Neural cell (in vitro differentiated cells): ENCODE measurements at regions not wholly inside any gene's neighbourhood (a gene's known extent, or its start where the extent isn't known, plus 50 kb on each side); places are given as distances from the start of the nearest gene placed in this dataset.

ENCODE experiments used
- H2AFZ ChIP-seq: fragments of 200-600, 300-800 bp; sonication (generic), shearing (Covaris generic); 2 replicates; pipeline ENCODE4 v1.6.0; 2014; ENCODE audit warnings: low read depth, mild to moderate bottlenecking, antibody characterized with exemption, low read length, moderate library complexity
- H3F3A ChIP-seq: fragments of 200-600 bp; shearing (Covaris generic); 2 replicates; pipeline ENCODE4 v1.6.1; 2016; ENCODE audit warnings: mild to moderate bottlenecking, moderate library complexity, mixed read lengths, antibody characterized with exemption, low read length; ENCODE audit not compliant: insufficient read depth, poor library complexity, severe bottlenecking
- H3K27ac ChIP-seq: fragments of 200-600, 300-800 bp; sonication (generic), shearing (Covaris generic); 2 replicates; pipeline ENCODE4 v1.5.1; 2014; ENCODE audit warnings: mild to moderate bottlenecking, low read length, moderate library complexity
- H3K27me3 ChIP-seq: fragments of 300-800, 200-600 bp; sonication (generic), shearing (Covaris generic); 2 replicates; pipeline ENCODE4 v1.6.0; 2014; ENCODE audit warnings: mild to moderate bottlenecking, low read depth, low read length, moderate library complexity; ENCODE audit not compliant: insufficient read depth
- H3K36me3 ChIP-seq: fragments of 300-800, 200-600 bp; sonication (generic), shearing (Covaris generic); 2 replicates; pipeline ENCODE4 v1.5.1; 2014; ENCODE audit warnings: mild to moderate bottlenecking, antibody characterized with exemption, low read length, moderate library complexity; ENCODE audit not compliant: insufficient read depth
- H3K4me2 ChIP-seq: fragments of 300-800, 200-600 bp; sonication (generic), shearing (Covaris generic); 2 replicates; pipeline ENCODE4 v1.6.0; 2014; ENCODE audit warnings: mild to moderate bottlenecking, low read length
- H3K4me3 ChIP-seq: fragments of 300-800, 200-600 bp; sonication (generic), shearing (Covaris generic); 2 replicates; pipeline ENCODE4 v1.5.1; 2014; ENCODE audit warnings: mild to moderate bottlenecking, low read length, moderate library complexity
- H3K79me2 ChIP-seq: fragments of 200-600 bp; shearing (Covaris generic); replicated peaks from 2 replicates; pipeline ENCODE4 v1.6.0; 2014; ENCODE audit warnings: mild to moderate bottlenecking, low read length, moderate library complexity; ENCODE audit not compliant: insufficient read depth
- H3K9ac ChIP-seq: fragments of 300-800, 200-600 bp; sonication (generic), shearing (Covaris generic); 2 replicates; pipeline ENCODE4 v1.6.1; 2016; ENCODE audit warnings: mild to moderate bottlenecking, low read length, mixed read lengths
- H3K9me2 ChIP-seq: fragments of 200-600 bp; shearing (Covaris generic); 2 replicates; pipeline ENCODE4 v1.6.1; 2016; ENCODE audit warnings: mild to moderate bottlenecking, low read length, mixed read lengths; ENCODE audit not compliant: insufficient read depth
- H3K9me3 ChIP-seq: fragments of 200-600, 300-800 bp; sonication (generic), shearing (Covaris generic); 2 replicates; pipeline ENCODE4 v1.6.1; 2016; ENCODE audit warnings: mild to moderate bottlenecking, mixed run types, low read length, moderate library complexity, mixed read lengths
- H4K20me1 ChIP-seq: fragments of 200-600 bp; shearing (Covaris generic); 2 replicates; pipeline ENCODE4 v1.6.1; 2016; ENCODE audit warnings: mild to moderate bottlenecking, mixed run types; ENCODE audit not compliant: insufficient read depth
- CTCF ChIP-seq: fragments of 450-650 bp; IDR thresholded peaks from 2 replicates; pipeline ENCODE4 v1.5.1; 2014; ENCODE audit warnings: antibody characterized with exemption, mild to moderate bottlenecking, moderate library complexity; ENCODE audit not compliant: poor library complexity, severe bottlenecking
- EP300 ChIP-seq: fragments of 450-650 bp; conservative IDR thresholded peaks from 2 replicates; pipeline ENCODE4 v1.6.1; 2014; ENCODE audit warnings: antibody characterized with exemption, mild to moderate bottlenecking, moderate library complexity; ENCODE audit not compliant: poor library complexity, severe bottlenecking
- EZH2 ChIP-seq: fragments of 200-600, 300-800 bp; shearing (Covaris generic), sonication (generic); IDR thresholded peaks from 2 replicates; pipeline ENCODE4 v1.6.1; 2014; ENCODE audit warnings: antibody characterized with exemption, low read length, borderline replicate concordance, mild to moderate bottlenecking; ENCODE audit not compliant: insufficient read depth, poor library complexity, severe bottlenecking
- MXI1 ChIP-seq: fragments of 450-650 bp; conservative IDR thresholded peaks from 2 replicates; pipeline ENCODE4 v1.6.1; 2014; ENCODE audit warnings: antibody characterized with exemption, mild to moderate bottlenecking; ENCODE audit not compliant: poor library complexity, severe bottlenecking
- POLR2AphosphoS5 ChIP-seq: IDR thresholded peaks from 2 replicates; pipeline ENCODE4 v1.6.1; 2012
- RAD21 ChIP-seq: fragments of 450-650 bp; conservative IDR thresholded peaks from 2 replicates; pipeline ENCODE4 v1.6.1; 2014; ENCODE audit warnings: antibody characterized with exemption, mild to moderate bottlenecking, moderate library complexity
- REST ChIP-seq: IDR thresholded peaks from 2 replicates; pipeline ENCODE4 v1.6.1; 2012; ENCODE audit warnings: borderline replicate concordance
- SMC3 ChIP-seq: fragments of 450-650 bp; conservative IDR thresholded peaks from 2 replicates; pipeline ENCODE4 v1.6.1; 2014; ENCODE audit warnings: antibody characterized with exemption, mild to moderate bottlenecking, moderate library complexity; ENCODE audit not compliant: poor library complexity
- TAF1 ChIP-seq: IDR thresholded peaks from 2 replicates; pipeline ENCODE4 v1.6.1; 2012; ENCODE audit warnings: low read depth

GRCh38 chr18:41731884-41732283 lies 223.2 kb upstream of the PIK3C3 start:
- H3K9ac ChIP-seq = no peak overlapping the region
- H3K36me3 ChIP-seq = no peaks in the 10 kb centered on the region
- TF ChIP-seq EP300 (no peak), CTCF (no peak), SMC3 (no peak), RAD21 (no peak), TAF1 (no peak), MXI1 (no peak), REST (no peak), EZH2 (no peak), POLR2AphosphoS5 (no peak)

GRCh38 chr18:41724195-41724594 lies 230.8 kb upstream of the PIK3C3 start:
- no peak overlapping the region for H2AFZ ChIP-seq
- no peaks in the 10 kb centered on the region for H3K27me3 ChIP-seq
- H3K27ac ChIP-seq = peak overlapping the region; percentile 4

More at GRCh38 chr18:41731884-41732283, 223.2 kb upstream of the PIK3C3 start:
- Histone ChIP-seq H3K27ac (no peak overlapping the region), H4K20me1 (no peaks in the 10 kb centered on the region), H3K4me3 (no peak overlapping the region), H3K9me3 (no peaks in the 10 kb centered on the region), H3K4me2 (no peak overlapping the region), H2AFZ (no peak overlapping the region), H3K27me3 (no peaks in the 10 kb centered on the region), H3K9me2 (no peaks in the 10 kb centered on the region), H3F3A (no peaks in the 10 kb centered on the region), H3K79me2 (no peaks in the 10 kb centered on the region)

More at GRCh38 chr18:41724195-41724594, 230.8 kb upstream of the PIK3C3 start:
- no peak overlapping the region for H3K4me2 ChIP-seq
- H3K9me3 ChIP-seq = no peaks in the 10 kb centered on the region
- H3K79me2 ChIP-seq = no peaks in the 10 kb centered on the region
- no peak overlapping the region for H3K9ac ChIP-seq
- H3K9me2 ChIP-seq = no peaks in the 10 kb centered on the region
- H3F3A ChIP-seq = no peaks in the 10 kb centered on the region
- H3K4me3 ChIP-seq = no peak overlapping the region
- no peaks in the 10 kb centered on the region for H3K36me3 ChIP-seq
- no peak for TF ChIP-seq RAD21
- TF ChIP-seq POLR2AphosphoS5 = peak; percentile 83
- TF ChIP-seq EP300 = peak; percentile 97
- TF ChIP-seq MXI1 = no peak
- TF ChIP-seq SMC3 = no peak
- no peak for TF ChIP-seq CTCF
- no peak for TF ChIP-seq TAF1
- no peak for TF ChIP-seq EZH2
- no peak for TF ChIP-seq REST
- no peaks in the 10 kb centered on the region for H4K20me1 ChIP-seq
